HepG2 (cell line): ENCODE measurements at regions not wholly inside any gene's neighbourhood (a gene's known extent, or its start where the extent isn't known, plus 50 kb on each side); places are given as distances from the start of the nearest gene placed in this dataset.

Experiments
- CTCF ChIP-seq: sonication (generic); formaldehyde crosslinking; IDR thresholded peaks from 2 replicates; pipeline ENCODE4 v1.5.0; 2020; ENCODE audit warnings: mild to moderate bottlenecking, missing genetic modification reagents, moderate library complexity
- EZH2 ChIP-seq: conservative IDR thresholded peaks from 2 replicates; pipeline ENCODE4 v1.6.1; 2012; ENCODE audit warnings: mild to moderate bottlenecking, low read depth, low read length, moderate library complexity
- LCORL ChIP-seq, 2 experiments: fragments of 450-650 bp in 1 of 2; sonication (generic) in 1 of 2; formaldehyde crosslinking in 1 of 2; IDR thresholded peaks; 2 replicates each; pipeline versions ENCODE4 v1.5.0 to v1.6.1; 2017 to 2020; ENCODE audit warnings: antibody characterized with exemption in 1 of 2, missing genetic modification reagents in 1 of 2
- NKX3-1 ChIP-seq: sonication (generic); formaldehyde crosslinking; IDR thresholded peaks from 2 replicates; pipeline ENCODE4 v1.5.0; 2020; ENCODE audit warnings: missing genetic modification reagents

GRCh38 chr15:61612111-61612510, 383.0 kb upstream of the RORA start:
- no peak for TF ChIP-seq NKX3-1 (CRISPR knock-in tag)
- TF ChIP-seq CTCF (CRISPR knock-in tag) = no peak
- no peak for TF ChIP-seq LCORL (IDR thresholded peaks at IDR 0.05)
- no peak for TF ChIP-seq LCORL (CRISPR knock-in tag; IDR thresholded peaks at IDR 0.05)
- no peak for TF ChIP-seq EZH2
